ENCODE measurements at regions not wholly inside any gene's neighbourhood (a gene's known extent, or its start where the extent isn't known, plus 50 kb on each side); places are given as distances from the start of the nearest gene placed in this dataset.

GRCh38 chr13:44252938-44253337, 120.7 kb upstream of the SERP2 start:
- BruUV-seq (replicated peaks), result no TSS peak
- no peak overlapping the region for H3K4me2 ChIP-seq (ENCODE audit: control insufficient read depth, insufficient read depth)
- H3K4me1 ChIP-seq (ENCODE audit: control insufficient read depth, insufficient read depth, low read length), result no peaks in the 10 kb centered on the region
- POLR2A ChIA-PET, result interaction anchor here (0.6 kb wide), 1 partner anchor 226 kb away, joined by 4 read pairs; no protein-coding TSS in a partner anchor
- no peaks in the 10 kb centered on the region; the same call in 2 of the 3 replicates for H3K9me3 ChIP-seq (replicated peaks; ENCODE audit: control insufficient read depth, insufficient read depth, low read length)
- RAD21 ChIA-PET (ENCODE audit: unreplicated experiment), result no interaction called here
- WGBS (ENCODE audit: insufficient coverage, insufficient replicate concordance, low lambda C conversion rate, missing lambda C conversion rate), result 86% methylated on average over 3 of the region's 3 CpGs
- H3K27me3 ChIP-seq (replicated peaks in 1 of 2; ENCODE audit: control insufficient read depth in 2 of 2, insufficient read depth in 2 of 2, low read length in 1 of 2), result no peaks in the 10 kb centered on the region
- SMC1A ChIA-PET (ENCODE audit: uncharacterized antibody, unreplicated experiment), result no interaction called here
- intact Hi-C loops (cut with micrococcal nuclease; ENCODE audit: unreplicated experiment), result no loop called here
- DNase-seq (ENCODE audit: low read depth, low spot score), result no peak
- no peak overlapping the region for H3K27ac ChIP-seq (ENCODE audit: control insufficient read depth, insufficient read depth)
- H3K9ac ChIP-seq (ENCODE audit: control insufficient read depth, insufficient read depth, low read length), result no peak overlapping the region
- no peaks in the 10 kb centered on the region for H3K36me3 ChIP-seq (ENCODE audit: control insufficient read depth in 2 of 2, insufficient read depth in 2 of 2, low read length in 1 of 2)
- no peaks in the 10 kb centered on the region for H4K20me1 ChIP-seq (ENCODE audit: control insufficient read depth, insufficient read depth)
- in situ Hi-C loops (cut with MboI), result no loop called here
- FAIRE-seq, result no peak
- H2AFZ ChIP-seq (ENCODE audit: control insufficient read depth, low read depth, low read length), result no peak overlapping the region
- H3K79me2 ChIP-seq (ENCODE audit: control insufficient read depth, insufficient read depth, low read length), result no peaks in the 10 kb centered on the region
- CTCF ChIA-PET, result no interaction called here
- ATAC-seq, result no peak
- H3K4me3 ChIP-seq, result no peak overlapping the region
- TF ChIP-seq CBX5 (IDR thresholded peaks at IDR 0.05; ENCODE audit: low read depth) (no peak), NR2F1 (conservative IDR thresholded peaks at IDR 0.05) (no peak), ZBTB33 (IDR thresholded peaks at IDR 0.05) (no peak), KLF5 (IDR thresholded peaks at IDR 0.05; ENCODE audit: partially characterized antibody) (no peak), BCLAF1 (IDR thresholded peaks at IDR 0.05) (no peak), MXI1 (IDR thresholded peaks at IDR 0.05; ENCODE audit: low read depth, low read length) (no peak)
- TF ChIP-seq, protein P1, sequence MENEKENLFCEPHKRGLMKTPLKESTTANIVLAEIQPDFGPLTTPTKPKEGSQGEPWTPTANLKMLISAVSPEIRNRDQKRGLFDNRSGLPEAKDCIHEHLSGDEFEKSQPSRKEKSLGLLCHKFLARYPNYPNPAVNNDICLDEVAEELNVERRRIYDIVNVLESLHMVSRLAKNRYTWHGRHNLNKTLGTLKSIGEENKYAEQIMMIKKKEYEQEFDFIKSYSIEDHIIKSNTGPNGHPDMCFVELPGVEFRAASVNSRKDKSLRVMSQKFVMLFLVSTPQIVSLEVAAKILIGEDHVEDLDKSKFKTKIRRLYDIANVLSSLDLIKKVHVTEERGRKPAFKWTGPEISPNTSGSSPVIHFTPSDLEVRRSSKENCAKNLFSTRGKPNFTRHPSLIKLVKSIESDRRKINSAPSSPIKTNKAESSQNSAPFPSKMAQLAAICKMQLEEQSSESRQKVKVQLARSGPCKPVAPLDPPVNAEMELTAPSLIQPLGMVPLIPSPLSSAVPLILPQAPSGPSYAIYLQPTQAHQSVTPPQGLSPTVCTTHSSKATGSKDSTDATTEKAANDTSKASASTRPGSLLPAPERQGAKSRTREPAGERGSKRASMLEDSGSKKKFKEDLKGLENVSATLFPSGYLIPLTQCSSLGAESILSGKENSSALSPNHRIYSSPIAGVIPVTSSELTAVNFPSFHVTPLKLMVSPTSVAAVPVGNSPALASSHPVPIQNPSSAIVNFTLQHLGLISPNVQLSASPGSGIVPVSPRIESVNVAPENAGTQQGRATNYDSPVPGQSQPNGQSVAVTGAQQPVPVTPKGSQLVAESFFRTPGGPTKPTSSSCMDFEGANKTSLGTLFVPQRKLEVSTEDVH (IDR thresholded peaks at IDR 0.05; ENCODE audit: low read depth, partially characterized antibody), result no peak
- TF ChIP-seq, protein P2, sequence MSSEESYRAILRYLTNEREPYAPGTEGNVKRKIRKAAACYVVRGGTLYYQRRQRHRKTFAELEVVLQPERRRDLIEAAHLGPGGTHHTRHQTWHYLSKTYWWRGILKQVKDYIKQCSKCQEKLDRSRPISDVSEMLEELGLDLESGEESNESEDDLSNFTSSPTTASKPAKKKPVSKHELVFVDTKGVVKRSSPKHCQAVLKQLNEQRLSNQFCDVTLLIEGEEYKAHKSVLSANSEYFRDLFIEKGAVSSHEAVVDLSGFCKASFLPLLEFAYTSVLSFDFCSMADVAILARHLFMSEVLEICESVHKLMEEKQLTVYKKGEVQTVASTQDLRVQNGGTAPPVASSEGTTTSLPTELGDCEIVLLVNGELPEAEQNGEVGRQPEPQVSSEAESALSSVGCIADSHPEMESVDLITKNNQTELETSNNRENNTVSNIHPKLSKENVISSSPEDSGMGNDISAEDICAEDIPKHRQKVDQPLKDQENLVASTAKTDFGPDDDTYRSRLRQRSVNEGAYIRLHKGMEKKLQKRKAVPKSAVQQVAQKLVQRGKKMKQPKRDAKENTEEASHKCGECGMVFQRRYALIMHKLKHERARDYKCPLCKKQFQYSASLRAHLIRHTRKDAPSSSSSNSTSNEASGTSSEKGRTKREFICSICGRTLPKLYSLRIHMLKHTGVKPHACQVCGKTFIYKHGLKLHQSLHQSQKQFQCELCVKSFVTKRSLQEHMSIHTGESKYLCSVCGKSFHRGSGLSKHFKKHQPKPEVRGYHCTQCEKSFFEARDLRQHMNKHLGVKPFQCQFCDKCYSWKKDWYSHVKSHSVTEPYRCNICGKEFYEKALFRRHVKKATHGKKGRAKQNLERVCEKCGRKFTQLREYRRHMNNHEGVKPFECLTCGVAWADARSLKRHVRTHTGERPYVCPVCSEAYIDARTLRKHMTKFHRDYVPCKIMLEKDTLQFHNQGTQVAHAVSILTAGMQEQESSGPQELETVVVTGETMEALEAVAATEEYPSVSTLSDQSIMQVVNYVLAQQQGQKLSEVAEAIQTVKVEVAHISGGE (CRISPR knock-in tag; IDR thresholded peaks at IDR 0.05), result no peak
- TF ChIP-seq, protein P3, sequence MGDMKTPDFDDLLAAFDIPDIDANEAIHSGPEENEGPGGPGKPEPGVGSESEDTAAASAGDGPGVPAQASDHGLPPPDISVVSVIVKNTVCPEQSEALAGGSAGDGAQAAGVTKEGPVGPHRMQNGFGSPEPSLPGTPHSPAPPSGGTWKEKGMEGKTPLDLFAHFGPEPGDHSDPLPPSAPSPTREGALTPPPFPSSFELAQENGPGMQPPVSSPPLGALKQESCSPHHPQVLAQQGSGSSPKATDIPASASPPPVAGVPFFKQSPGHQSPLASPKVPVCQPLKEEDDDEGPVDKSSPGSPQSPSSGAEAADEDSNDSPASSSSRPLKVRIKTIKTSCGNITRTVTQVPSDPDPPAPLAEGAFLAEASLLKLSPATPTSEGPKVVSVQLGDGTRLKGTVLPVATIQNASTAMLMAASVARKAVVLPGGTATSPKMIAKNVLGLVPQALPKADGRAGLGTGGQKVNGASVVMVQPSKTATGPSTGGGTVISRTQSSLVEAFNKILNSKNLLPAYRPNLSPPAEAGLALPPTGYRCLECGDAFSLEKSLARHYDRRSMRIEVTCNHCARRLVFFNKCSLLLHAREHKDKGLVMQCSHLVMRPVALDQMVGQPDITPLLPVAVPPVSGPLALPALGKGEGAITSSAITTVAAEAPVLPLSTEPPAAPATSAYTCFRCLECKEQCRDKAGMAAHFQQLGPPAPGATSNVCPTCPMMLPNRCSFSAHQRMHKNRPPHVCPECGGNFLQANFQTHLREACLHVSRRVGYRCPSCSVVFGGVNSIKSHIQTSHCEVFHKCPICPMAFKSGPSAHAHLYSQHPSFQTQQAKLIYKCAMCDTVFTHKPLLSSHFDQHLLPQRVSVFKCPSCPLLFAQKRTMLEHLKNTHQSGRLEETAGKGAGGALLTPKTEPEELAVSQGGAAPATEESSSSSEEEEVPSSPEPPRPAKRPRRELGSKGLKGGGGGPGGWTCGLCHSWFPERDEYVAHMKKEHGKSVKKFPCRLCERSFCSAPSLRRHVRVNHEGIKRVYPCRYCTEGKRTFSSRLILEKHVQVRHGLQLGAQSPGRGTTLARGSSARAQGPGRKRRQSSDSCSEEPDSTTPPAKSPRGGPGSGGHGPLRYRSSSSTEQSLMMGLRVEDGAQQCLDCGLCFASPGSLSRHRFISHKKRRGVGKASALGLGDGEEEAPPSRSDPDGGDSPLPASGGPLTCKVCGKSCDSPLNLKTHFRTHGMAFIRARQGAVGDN (IDR thresholded peaks at IDR 0.05), result no peak

All from GM12878 (cell line).